ENCODE measurements at regions not wholly inside any gene's neighbourhood (a gene's known extent, or its start where the extent isn't known, plus 50 kb on each side); places are given as distances from the start of the nearest gene placed in this dataset.

DNA sequence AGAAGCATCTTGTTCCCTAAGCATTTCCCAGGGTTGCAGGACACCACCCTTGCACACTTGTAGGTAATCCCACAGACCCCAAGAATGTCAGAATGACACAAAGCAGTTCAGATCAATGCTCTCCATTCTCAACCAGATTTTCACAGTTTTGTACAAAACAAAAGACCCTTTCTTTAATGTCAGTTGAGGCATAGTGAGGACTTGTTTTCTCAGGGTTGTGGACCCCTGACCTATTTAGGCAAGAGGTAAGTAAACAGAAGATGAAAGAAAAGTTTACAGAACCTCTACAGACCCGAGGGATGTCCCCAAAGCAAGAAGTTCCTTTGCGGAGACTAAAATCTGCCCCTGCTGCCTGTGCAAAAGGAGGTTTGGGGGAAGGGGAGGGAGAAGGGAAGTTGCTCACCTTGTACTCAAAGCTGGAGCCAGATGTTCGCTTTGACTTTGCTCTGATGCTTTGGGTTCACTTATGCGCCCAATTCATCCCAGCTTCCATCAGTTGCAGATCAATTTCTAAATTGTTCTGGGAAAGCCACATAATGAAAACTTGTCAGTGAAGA, 635.4 kb downstream of the EPHA4 start:
- TF ChIP-seq CTBP1 (IDR thresholded peaks at IDR 0.05; ENCODE audit: borderline replicate concordance) (no peak), ZNF384 (IDR thresholded peaks at IDR 0.05) (no peak), BHLHE40 (IDR thresholded peaks at IDR 0.05; ENCODE audit: borderline replicate concordance) (no peak), SUZ12 (IDR thresholded peaks at IDR 0.05) (no peak), FOXM1 (IDR thresholded peaks at IDR 0.05; ENCODE audit: borderline replicate concordance) (no peak), FOXA1 (IDR thresholded peaks at IDR 0.05) (no peak)

Measured in HEK293T (cell line).